ENCODE measurements at regions not wholly inside any gene's neighbourhood (a gene's known extent, or its start where the extent isn't known, plus 50 kb on each side); places are given as distances from the start of the nearest gene placed in this dataset.

GRCh38 chr6:37575221-37575620, 75.5 kb upstream of the CCDC167 start:
- TF ChIP-seq POLR2A (IDR thresholded peaks at IDR 0.05) (no peak), CTCF (IDR thresholded peaks at IDR 0.05) (no peak)
